SU-DHL-6 (cell line): ENCODE measurements at regions not wholly inside any gene's neighbourhood (a gene's known extent, or its start where the extent isn't known, plus 50 kb on each side); places are given as distances from the start of the nearest gene placed in this dataset.

ENCODE experiments used
- H2AFZ ChIP-seq: fragments of 200-600 bp; sonication (generic); 2 replicates; pipeline ENCODE4 v1.6.1; 2014; ENCODE audit warnings: low read depth, mild to moderate bottlenecking, moderate library complexity, mixed read lengths, antibody characterized with exemption, low read length; ENCODE audit not compliant: severe bottlenecking
- H3F3A ChIP-seq: fragments of 200-600 bp; shearing (Covaris generic); 2 replicates; pipeline ENCODE4 v1.6.0; 2016; ENCODE audit warnings: antibody characterized with exemption, mild to moderate bottlenecking; ENCODE audit not compliant: insufficient read depth
- H3K27ac ChIP-seq: fragments of 200-600 bp; sonication (generic); 2 replicates; pipeline ENCODE4 v1.5.1; 2016; ENCODE audit warnings: low read depth, mild to moderate bottlenecking, low read length, moderate library complexity, mixed read lengths
- H3K27me3 ChIP-seq: fragments of 200-600 bp; sonication (generic), shearing (Covaris generic); 2 replicates; pipeline ENCODE4 v1.6.0; 2014; ENCODE audit warnings: mild to moderate bottlenecking, low read length
- H3K36me3 ChIP-seq: fragments of 200-600 bp; sonication (generic); 2 replicates; pipeline ENCODE4 v1.6.1; 2014; ENCODE audit warnings: mild to moderate bottlenecking, low read length, mixed read lengths
- H3K4me2 ChIP-seq: fragments of 300-600, 200-600 bp; shearing (Covaris generic), sonication (generic); 2 replicates; pipeline ENCODE4 v1.6.0; 2014; ENCODE audit warnings: low read length, low read depth, mild to moderate bottlenecking; ENCODE audit not compliant: poor library complexity, severe bottlenecking
- H3K4me3 ChIP-seq: fragments of 200-600 bp; sonication (generic); 2 replicates; pipeline ENCODE4 v1.5.1; 2014; ENCODE audit warnings: antibody characterized with exemption, low read length, mild to moderate bottlenecking, mixed read lengths; ENCODE audit not compliant: insufficient read depth, poor library complexity, severe bottlenecking
- H3K79me2 ChIP-seq: fragments of 200-600 bp; sonication (generic); 2 replicates; pipeline ENCODE4 v1.6.1; 2014; ENCODE audit warnings: mild to moderate bottlenecking, low read length, moderate library complexity; ENCODE audit not compliant: insufficient read depth
- H3K9ac ChIP-seq: fragments of 200-600 bp; sonication (generic); 2 replicates; pipeline ENCODE4 v1.7.0; 2014; ENCODE audit warnings: mild to moderate bottlenecking, low read length
- H3K9me2 ChIP-seq: fragments of 200-600 bp; sonication (generic); replicated peaks from 2 replicates; pipeline ENCODE4 v1.6.1; 2014; ENCODE audit warnings: low read length; ENCODE audit not compliant: insufficient read depth
- H3K9me3 ChIP-seq: fragments of 200-600 bp; sonication (generic); 2 replicates; pipeline ENCODE4 v1.6.1; 2014; ENCODE audit warnings: low read length, mixed read lengths; ENCODE audit not compliant: insufficient read depth
- H4K20me1 ChIP-seq: fragments of 200-600 bp; sonication (generic); 2 replicates; pipeline ENCODE4 v1.6.1; 2014; ENCODE audit warnings: low read depth, mild to moderate bottlenecking, antibody characterized with exemption, low read length, moderate library complexity, mixed read lengths
- EZH2phosphoT487 ChIP-seq: fragments of 200-600 bp; sonication (generic), shearing (Covaris generic); conservative IDR thresholded peaks from 2 replicates; pipeline ENCODE4 v1.6.1; 2018; ENCODE audit warnings: mild to moderate bottlenecking, antibody characterized with exemption, low read length, moderate library complexity, mixed read lengths
- TF ChIP-seq, protein P1 (sequence below): fragments of 200-600 bp; sonication (generic); IDR thresholded peaks from one replicate; pipeline ENCODE4 v1.5.1; 2017; ENCODE audit warnings: antibody characterized with exemption, mild to moderate bottlenecking, low read length, moderate library complexity; ENCODE audit not compliant: insufficient read depth, poor library complexity, severe bottlenecking

DNA sequence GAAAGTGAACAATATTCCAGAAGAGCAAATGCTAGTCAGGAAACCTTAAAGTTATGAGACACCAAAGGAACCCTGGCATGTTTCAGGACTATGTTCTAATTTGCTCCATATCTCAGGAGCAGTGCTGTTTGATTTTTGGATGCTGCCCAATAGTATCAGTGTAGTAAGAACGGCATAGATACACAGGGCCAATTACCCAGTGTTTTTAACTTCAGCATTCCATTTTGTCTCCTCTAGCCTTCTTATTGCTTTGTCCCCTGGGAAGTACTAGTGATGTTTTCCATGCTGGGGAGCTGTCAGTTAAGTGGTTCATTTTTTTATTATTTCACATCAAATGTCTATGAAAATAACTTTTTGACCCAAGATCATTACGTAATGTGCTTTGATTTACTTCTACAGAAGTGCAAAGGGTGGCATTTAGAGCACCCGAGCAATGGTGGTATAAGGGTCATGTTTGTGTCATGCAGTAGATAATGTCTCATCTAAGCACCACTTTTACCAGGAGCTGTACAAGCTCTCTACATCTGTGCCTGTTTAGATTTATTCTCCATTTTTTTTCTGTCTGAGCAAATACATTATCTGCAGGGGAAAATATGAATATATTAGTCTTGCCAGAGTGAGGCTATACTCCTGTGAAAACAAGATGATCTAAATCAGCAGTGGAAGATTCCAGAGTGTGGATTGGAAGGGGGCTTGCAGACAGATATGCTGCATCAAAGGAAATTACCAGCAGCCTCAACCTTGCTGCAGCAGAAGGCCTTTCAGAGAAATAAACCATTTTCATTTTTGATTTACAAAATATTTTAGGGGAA is 198.8 kb upstream of the OPRM1 start:
- H3K79me2 ChIP-seq = no peaks in the 10 kb centered on the region

DNA sequence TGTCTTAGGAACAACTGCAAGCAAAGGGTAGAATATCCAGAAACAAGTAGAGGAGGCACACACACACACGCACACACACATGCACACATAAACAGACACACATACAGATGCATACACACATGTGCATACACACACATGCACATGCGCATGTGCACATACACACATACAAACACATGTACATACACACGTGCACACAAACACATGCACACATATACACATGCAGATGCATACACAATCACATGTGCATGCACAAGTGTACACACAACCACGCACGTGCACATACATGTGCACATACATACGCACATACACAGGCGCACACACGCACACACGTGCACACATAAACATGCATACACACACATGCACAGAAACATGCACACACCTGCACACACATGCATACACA is 206.5 kb upstream of the OPRM1 start:
- Histone ChIP-seq H3K79me2 (no peaks in the 10 kb centered on the region), H3K27ac (no peak overlapping the region), H2AFZ (no peak overlapping the region), H3K9me3 (no peaks in the 10 kb centered on the region), H3K9ac (no peak overlapping the region), H3K36me3 (no peaks in the 10 kb centered on the region), H3K4me3 (no peak overlapping the region), H3F3A (no peaks in the 10 kb centered on the region), H3K27me3 (no peaks in the 10 kb centered on the region), H3K9me2 (no peaks in the 10 kb centered on the region), H3K4me2 (no peak overlapping the region), H4K20me1 (no peaks in the 10 kb centered on the region)
- TF ChIP-seq, protein P1, sequence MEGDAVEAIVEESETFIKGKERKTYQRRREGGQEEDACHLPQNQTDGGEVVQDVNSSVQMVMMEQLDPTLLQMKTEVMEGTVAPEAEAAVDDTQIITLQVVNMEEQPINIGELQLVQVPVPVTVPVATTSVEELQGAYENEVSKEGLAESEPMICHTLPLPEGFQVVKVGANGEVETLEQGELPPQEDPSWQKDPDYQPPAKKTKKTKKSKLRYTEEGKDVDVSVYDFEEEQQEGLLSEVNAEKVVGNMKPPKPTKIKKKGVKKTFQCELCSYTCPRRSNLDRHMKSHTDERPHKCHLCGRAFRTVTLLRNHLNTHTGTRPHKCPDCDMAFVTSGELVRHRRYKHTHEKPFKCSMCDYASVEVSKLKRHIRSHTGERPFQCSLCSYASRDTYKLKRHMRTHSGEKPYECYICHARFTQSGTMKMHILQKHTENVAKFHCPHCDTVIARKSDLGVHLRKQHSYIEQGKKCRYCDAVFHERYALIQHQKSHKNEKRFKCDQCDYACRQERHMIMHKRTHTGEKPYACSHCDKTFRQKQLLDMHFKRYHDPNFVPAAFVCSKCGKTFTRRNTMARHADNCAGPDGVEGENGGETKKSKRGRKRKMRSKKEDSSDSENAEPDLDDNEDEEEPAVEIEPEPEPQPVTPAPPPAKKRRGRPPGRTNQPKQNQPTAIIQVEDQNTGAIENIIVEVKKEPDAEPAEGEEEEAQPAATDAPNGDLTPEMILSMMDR = no peak
- TF ChIP-seq EZH2phosphoT487 = no peak

More for the DNA sequence above, 198.8 kb upstream of the OPRM1 start:
- H3K9me3 ChIP-seq = no peaks in the 10 kb centered on the region
- TF ChIP-seq EZH2phosphoT487 = no peak
- TF ChIP-seq, protein P1 = no peak
- no peak overlapping the region for H3K4me3 ChIP-seq
- H3K4me2 ChIP-seq = no peak overlapping the region
- H3K27ac ChIP-seq = no peak overlapping the region
- H3K36me3 ChIP-seq = no peaks in the 10 kb centered on the region
- no peaks in the 10 kb centered on the region for H3F3A ChIP-seq
- H3K9me2 ChIP-seq = no peaks in the 10 kb centered on the region
- no peaks in the 10 kb centered on the region for H3K27me3 ChIP-seq
- H3K9ac ChIP-seq = no peak overlapping the region
- no peaks in the 10 kb centered on the region for H4K20me1 ChIP-seq
- H2AFZ ChIP-seq = no peak overlapping the region

DNA sequence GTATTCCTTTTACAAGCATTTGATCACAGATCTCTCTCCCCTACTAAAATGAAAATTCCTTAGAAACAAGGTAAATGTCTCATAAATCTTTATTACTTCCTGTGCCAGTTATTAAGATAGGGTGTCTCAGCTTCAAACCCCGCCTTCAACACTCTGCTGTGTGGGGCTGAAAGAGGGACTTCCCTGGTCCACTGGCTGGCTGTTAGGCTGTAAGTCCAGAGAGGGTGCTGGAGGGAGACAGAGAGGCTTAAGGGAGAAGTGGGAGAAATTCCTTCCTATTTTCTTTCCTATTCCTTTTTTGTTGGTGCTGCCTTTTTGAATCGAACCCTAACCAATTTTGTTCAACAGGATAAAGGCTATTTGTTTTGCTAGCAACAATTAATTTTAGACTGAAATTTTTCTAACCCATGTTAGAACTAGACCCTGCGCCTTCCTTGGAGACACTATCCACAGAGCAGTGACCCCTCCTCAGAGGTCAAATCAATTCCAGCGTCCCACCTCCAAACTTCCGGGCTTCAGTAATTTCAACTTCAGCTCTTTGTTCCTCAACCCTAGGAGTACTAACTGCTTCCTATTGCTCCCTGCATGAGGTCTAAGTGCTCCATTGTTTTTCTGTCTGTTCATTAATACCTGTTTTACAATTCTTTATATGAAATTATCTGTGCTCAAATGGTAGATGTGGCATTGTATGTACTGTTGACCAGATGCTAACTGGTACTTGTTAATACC is 207.5 kb upstream of the OPRM1 start:
- no peaks in the 10 kb centered on the region for H3F3A ChIP-seq
- H2AFZ ChIP-seq = no peak overlapping the region
- H3K9me3 ChIP-seq = no peaks in the 10 kb centered on the region
- no peak for TF ChIP-seq EZH2phosphoT487
- TF ChIP-seq, protein P1 = no peak
- no peaks in the 10 kb centered on the region for H4K20me1 ChIP-seq
- no peaks in the 10 kb centered on the region for H3K36me3 ChIP-seq
- H3K4me2 ChIP-seq = no peak overlapping the region
- no peaks in the 10 kb centered on the region for H3K9me2 ChIP-seq
- no peaks in the 10 kb centered on the region for H3K27me3 ChIP-seq
- no peak overlapping the region for H3K9ac ChIP-seq
- H3K4me3 ChIP-seq = no peak overlapping the region
- no peaks in the 10 kb centered on the region for H3K79me2 ChIP-seq
- no peak overlapping the region for H3K27ac ChIP-seq
